Uterus (tissue), 3 donors: ENCODE measurements at regions not wholly inside any gene's neighbourhood (a gene's known extent, or its start where the extent isn't known, plus 50 kb on each side); places are given as distances from the start of the nearest gene placed in this dataset.

Experiments used
- DNase-seq, 2 donors: peaks; one replicate each; pipeline ENCODE4 v3.0.0-alpha.2; 2019 to 2020
- H3K27ac ChIP-seq, 2 donors: fragments of 200-600 bp; sonication (generic); 1 replicate in 1 of 2; 2 replicates in 1 of 2; pipeline ENCODE4 v1.5.1; 2016 to 2018
- H3K27me3 ChIP-seq, 2 donors: fragments of 200-600 bp; sonication (generic); one replicate each; pipeline ENCODE4 v1.5.1; 2018 to 2019; ENCODE audit warnings: control low read depth in 1 of 2
- H3K36me3 ChIP-seq, 2 donors: fragments of 200-600 bp; sonication (generic); one replicate each; pipeline ENCODE4 v1.5.1; 2019; ENCODE audit warnings: control low read depth in 1 of 2
- H3K4me1 ChIP-seq, 2 donors: fragments of 200-600 bp; sonication (generic); one replicate each; pipeline ENCODE4 v1.5.1; 2018 to 2019; ENCODE audit warnings: control low read depth in 1 of 2
- H3K4me3 ChIP-seq, 2 donors: fragments of 200-600 bp; sonication (generic); 1 replicate in 1 of 2; 2 replicates in 1 of 2; pipeline ENCODE4 v1.5.1; 2018 to 2019; ENCODE audit warnings: mild to moderate bottlenecking in 1 of 2
- H3K9me3 ChIP-seq, 2 donors: fragments of 200-600 bp; sonication (generic); one replicate each; pipeline ENCODE4 v1.5.1; 2019; ENCODE audit warnings: control low read depth in 1 of 2
- POLR2A ChIP-seq, 2 donors: fragments of 450-650 bp; IDR thresholded peaks; one replicate each; pipeline ENCODE4 v1.6.1; 2016; ENCODE audit warnings: antibody characterized with exemption in 2 of 2, mild to moderate bottlenecking in 1 of 2, moderate library complexity in 1 of 2
- intact Hi-C: fragments of 100-400 bp; cut with DNase I; formaldehyde crosslinking; loops from one replicate; pipeline ENCODE4 v1.15.1; 2023; ENCODE audit warnings: low total_unique reads
- TF ChIP-seq, protein P1 (sequence below), 4 experiments: fragments of 200-600 bp in 2 of 4; fragments of 450-650 bp in 2 of 4; sonication (generic) in 2 of 4; IDR thresholded peaks; one replicate each; pipeline ENCODE4 v1.5.1; 2016 to 2019; ENCODE audit warnings: antibody characterized with exemption in 4 of 4, mild to moderate bottlenecking in 2 of 4, moderate library complexity in 1 of 4
- donor health status: DM: yes; HTN: yes; CAD: no.

DNA sequence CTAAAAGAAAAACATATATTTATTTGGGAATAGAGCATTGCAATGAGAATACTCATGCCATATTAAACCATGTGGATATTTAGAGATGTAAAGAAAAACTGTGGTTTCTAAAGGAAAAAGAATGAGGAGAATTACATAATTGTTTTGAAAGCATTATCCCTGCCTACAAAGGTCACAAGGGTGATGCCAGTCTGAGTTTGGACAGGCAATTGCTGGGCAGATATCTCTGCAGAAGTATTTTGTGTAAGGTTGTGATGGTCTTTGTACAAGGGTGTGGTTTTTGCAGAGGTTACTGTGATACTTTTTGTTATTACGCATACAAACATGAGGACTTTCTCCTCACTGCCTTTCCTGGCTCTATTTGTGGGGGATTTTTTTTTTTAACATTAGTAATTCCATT is 2022.9 kb upstream of the CDH6 start:
- Histone ChIP-seq H3K4me1 (no peaks in the 10 kb centered on the region), H3K9me3 (no peaks in the 10 kb centered on the region), H3K27me3 (no peaks in the 10 kb centered on the region), H3K27ac (no peak overlapping the region), H3K4me3 (no peak overlapping the region), H3K36me3 (no peaks in the 10 kb centered on the region)
- intact Hi-C loops = no loop called here
- no peak for DNase-seq
- TF ChIP-seq, protein P1, sequence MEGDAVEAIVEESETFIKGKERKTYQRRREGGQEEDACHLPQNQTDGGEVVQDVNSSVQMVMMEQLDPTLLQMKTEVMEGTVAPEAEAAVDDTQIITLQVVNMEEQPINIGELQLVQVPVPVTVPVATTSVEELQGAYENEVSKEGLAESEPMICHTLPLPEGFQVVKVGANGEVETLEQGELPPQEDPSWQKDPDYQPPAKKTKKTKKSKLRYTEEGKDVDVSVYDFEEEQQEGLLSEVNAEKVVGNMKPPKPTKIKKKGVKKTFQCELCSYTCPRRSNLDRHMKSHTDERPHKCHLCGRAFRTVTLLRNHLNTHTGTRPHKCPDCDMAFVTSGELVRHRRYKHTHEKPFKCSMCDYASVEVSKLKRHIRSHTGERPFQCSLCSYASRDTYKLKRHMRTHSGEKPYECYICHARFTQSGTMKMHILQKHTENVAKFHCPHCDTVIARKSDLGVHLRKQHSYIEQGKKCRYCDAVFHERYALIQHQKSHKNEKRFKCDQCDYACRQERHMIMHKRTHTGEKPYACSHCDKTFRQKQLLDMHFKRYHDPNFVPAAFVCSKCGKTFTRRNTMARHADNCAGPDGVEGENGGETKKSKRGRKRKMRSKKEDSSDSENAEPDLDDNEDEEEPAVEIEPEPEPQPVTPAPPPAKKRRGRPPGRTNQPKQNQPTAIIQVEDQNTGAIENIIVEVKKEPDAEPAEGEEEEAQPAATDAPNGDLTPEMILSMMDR (IDR thresholded peaks at IDR 0.05) = no peak
- TF ChIP-seq POLR2A (IDR thresholded peaks at IDR 0.05) = no peak

DNA sequence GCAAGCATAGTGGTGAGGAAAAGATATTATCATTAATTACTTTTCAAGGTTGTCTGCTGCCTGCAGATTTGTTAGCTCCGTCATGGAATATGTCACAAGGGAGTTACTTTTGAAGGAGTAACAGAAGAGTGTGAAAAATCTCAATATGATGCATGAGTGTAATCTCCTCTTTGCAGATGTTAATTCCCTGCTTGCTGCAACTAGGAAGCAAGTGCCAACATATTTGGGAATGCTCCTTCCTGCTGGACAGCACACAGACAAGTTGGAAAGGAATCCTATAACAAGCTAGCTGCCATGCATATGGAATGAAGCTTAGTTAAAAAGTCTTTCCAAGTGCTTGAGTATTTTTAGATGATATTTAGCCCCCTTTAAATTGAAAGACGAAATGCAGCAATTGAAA is 2023.6 kb upstream of the CDH6 start:
- Histone ChIP-seq H3K9me3 (no peaks in the 10 kb centered on the region), H3K4me1 (no peaks in the 10 kb centered on the region), H3K4me3 (no peak overlapping the region), H3K27ac (no peak overlapping the region), H3K36me3 (no peaks in the 10 kb centered on the region), H3K27me3 (no peaks in the 10 kb centered on the region)
- DNase-seq = no peak
- intact Hi-C loops = no loop called here
- TF ChIP-seq, protein P1 (IDR thresholded peaks at IDR 0.05) = no peak
- no peak for TF ChIP-seq POLR2A (IDR thresholded peaks at IDR 0.05)

DNA sequence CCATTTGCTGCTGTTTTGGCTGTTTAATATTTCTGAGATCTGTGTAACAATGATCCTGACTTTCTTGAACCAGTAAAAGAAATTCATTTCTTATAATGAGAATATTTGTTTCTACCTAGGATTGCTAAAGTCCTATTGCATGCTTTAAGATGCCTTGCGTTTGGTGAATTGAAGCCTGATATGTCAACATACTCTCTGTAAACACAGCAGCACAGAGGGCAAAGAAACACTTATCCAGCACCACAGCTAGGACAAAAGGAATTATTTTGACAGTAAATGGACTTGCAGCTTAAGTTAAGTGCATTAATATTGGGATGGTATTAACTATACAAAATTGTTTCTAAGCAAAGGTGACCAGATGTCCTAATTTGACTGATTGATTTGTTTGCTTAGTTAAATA is 2031.2 kb upstream of the CDH6 start:
- Histone ChIP-seq H3K27me3 (no peaks in the 10 kb centered on the region), H3K27ac (no peak overlapping the region), H3K4me3 (no peak overlapping the region), H3K36me3 (no peaks in the 10 kb centered on the region), H3K9me3 (no peaks in the 10 kb centered on the region), H3K4me1 (no peaks in the 10 kb centered on the region)
- DNase-seq = no peak
- intact Hi-C loops = no loop called here
- TF ChIP-seq POLR2A (IDR thresholded peaks at IDR 0.05) = no peak
- TF ChIP-seq, protein P1 (IDR thresholded peaks at IDR 0.05) = no peak

DNA sequence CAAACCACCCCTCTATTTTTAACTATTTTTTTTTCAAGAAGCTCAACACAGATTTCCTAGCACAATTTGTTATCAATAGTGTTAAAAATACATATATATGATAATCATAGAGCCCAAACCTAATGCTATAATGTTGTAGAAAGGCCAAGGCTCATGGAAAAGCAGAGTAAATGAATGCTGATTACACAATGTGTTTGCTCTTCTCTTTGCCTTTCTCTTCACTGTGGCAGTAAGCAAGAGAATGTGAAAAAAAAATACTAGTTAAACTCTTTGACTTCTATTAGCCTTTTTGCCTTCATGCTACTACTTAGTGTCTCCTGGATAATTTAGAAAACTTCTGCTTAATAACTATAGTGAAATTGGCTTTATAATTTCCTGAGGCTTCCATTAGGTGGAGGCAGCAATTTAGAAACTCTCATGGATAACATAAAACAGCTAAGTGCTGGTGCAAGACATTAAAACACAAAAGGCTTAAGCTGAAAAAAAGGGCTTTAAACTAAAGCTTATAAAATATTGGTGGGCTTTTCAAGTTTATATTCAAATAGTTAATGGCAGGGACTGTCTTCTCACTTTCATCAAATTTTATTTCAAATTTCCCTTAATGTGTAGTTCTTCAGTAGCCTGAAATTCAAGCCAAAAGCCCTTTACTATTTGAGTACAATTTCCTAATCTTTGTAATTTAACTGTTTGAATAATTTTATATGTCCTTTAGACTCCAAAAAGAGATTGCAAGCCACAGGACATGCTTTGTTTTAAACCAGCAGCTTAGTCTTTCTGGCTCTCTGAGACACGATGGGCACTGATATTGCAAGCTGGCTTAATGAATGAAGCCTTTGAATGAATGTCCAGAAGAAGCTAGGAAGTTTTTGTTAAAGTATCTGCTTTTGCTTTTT is 2031.8 kb upstream of the CDH6 start:
- Histone ChIP-seq H3K36me3 (no peaks in the 10 kb centered on the region), H3K27me3 (no peaks in the 10 kb centered on the region), H3K4me1 (no peaks in the 10 kb centered on the region), H3K9me3 (no peaks in the 10 kb centered on the region), H3K4me3 (no peak overlapping the region), H3K27ac (no peak overlapping the region)
- intact Hi-C loops = no loop called here
- DNase-seq = no peak
- no peak for TF ChIP-seq POLR2A (IDR thresholded peaks at IDR 0.05)
- TF ChIP-seq, protein P1 (IDR thresholded peaks at IDR 0.05) = no peak

DNA sequence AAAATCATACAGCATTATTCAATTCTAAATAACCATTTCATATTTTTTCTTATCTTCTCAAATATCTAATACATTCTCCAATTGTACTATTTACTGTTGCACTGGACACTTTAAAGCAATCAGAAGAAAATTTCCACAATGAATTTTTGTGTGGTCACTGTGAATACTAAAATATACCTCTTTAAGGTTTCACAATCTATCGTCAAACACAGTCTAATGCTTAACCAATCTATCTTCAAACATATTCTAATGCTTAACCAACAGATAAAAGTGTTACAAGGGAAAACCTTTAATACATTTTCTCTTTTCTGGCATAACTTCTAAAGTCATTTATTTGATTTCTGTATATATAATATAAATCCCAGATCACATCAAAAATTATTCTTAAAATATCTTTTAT is 2035.5 kb upstream of the CDH6 start:
- intact Hi-C loops = no loop called here
- no peak overlapping the region for H3K27ac ChIP-seq

More for the DNA sequence above, 2035.5 kb upstream of the CDH6 start:
- Histone ChIP-seq H3K27me3 (no peaks in the 10 kb centered on the region), H3K4me1 (no peaks in the 10 kb centered on the region), H3K4me3 (no peak overlapping the region), H3K36me3 (no peaks in the 10 kb centered on the region), H3K9me3 (no peaks in the 10 kb centered on the region)
- TF ChIP-seq POLR2A (IDR thresholded peaks at IDR 0.05) = no peak
- TF ChIP-seq, protein P1 (IDR thresholded peaks at IDR 0.05) = no peak
- no peak for DNase-seq
